Loucy (cell line): ENCODE measurements at regions not wholly inside any gene's neighbourhood (a gene's known extent, or its start where the extent isn't known, plus 50 kb on each side); places are given as distances from the start of the nearest gene placed in this dataset.

Source experiments
- H2AFZ ChIP-seq: fragments of 200-600 bp; sonication (generic); 2 replicates; pipeline ENCODE4 v1.6.0; 2016; ENCODE audit warnings: antibody characterized with exemption, mild to moderate bottlenecking, low read length, moderate library complexity
- H3F3A ChIP-seq: fragments of 200-600 bp; 2 replicates; pipeline ENCODE4 v1.6.0; 2016; ENCODE audit warnings: antibody characterized with exemption, low read depth, mild to moderate bottlenecking
- H3K27me3 ChIP-seq: fragments of 200-600 bp; sonication (generic); 2 replicates; pipeline ENCODE4 v1.6.1; 2014; ENCODE audit warnings: low read length, mild to moderate bottlenecking; ENCODE audit not compliant: insufficient read depth, poor library complexity, severe bottlenecking
- H3K36me3 ChIP-seq: fragments of 200-600 bp; sonication (generic); 2 replicates; pipeline ENCODE4 v1.6.1; 2016; ENCODE audit warnings: low read length; ENCODE audit not compliant: insufficient read depth
- H3K4me1 ChIP-seq: fragments of 200-600 bp; sonication (generic); 2 replicates; pipeline ENCODE4 v1.5.1; 2014; ENCODE audit warnings: low read length, mild to moderate bottlenecking; ENCODE audit not compliant: insufficient read depth, poor library complexity, severe bottlenecking
- H3K4me2 ChIP-seq: fragments of 200-600 bp; sonication (generic); 2 replicates; pipeline ENCODE4 v1.6.0; 2014; ENCODE audit warnings: antibody characterized with exemption, low read length, low read depth, mild to moderate bottlenecking; ENCODE audit not compliant: poor library complexity, severe bottlenecking
- H3K4me3 ChIP-seq: fragments of 200-600 bp; sonication (generic); 2 replicates; pipeline ENCODE4 v1.5.1; 2014; ENCODE audit warnings: low read length, mild to moderate bottlenecking, mixed read lengths; ENCODE audit not compliant: poor library complexity, severe bottlenecking
- H3K79me2 ChIP-seq: fragments of 200-600 bp; sonication (generic); 2 replicates; pipeline ENCODE4 v1.6.1; 2014; ENCODE audit warnings: low read length; ENCODE audit not compliant: insufficient read depth
- H3K9ac ChIP-seq: fragments of 200-600 bp; sonication (generic); 2 replicates; pipeline ENCODE4 v1.6.0; 2014; ENCODE audit warnings: mild to moderate bottlenecking, low read depth, low read length, moderate library complexity; ENCODE audit not compliant: poor library complexity, severe bottlenecking
- H3K9me2 ChIP-seq: fragments of 200-600 bp; sonication (generic); replicated peaks from 2 replicates; pipeline ENCODE4 v1.6.1; 2016; ENCODE audit warnings: low read depth, low read length, mixed read lengths
- H3K9me3 ChIP-seq: fragments of 200-600 bp; sonication (generic); 2 replicates; pipeline ENCODE4 v1.6.1; 2014; ENCODE audit warnings: mild to moderate bottlenecking, antibody characterized with exemption, low read length, low read depth; ENCODE audit not compliant: insufficient read depth
- H4K20me1 ChIP-seq: fragments of 200-600 bp; sonication (generic); 2 replicates; pipeline ENCODE4 v1.6.0; 2014; ENCODE audit warnings: antibody characterized with exemption, low read length, mild to moderate bottlenecking; ENCODE audit not compliant: insufficient read depth, poor library complexity, severe bottlenecking
- EZH2phosphoT487 ChIP-seq: fragments of 200-600 bp; IDR thresholded peaks from 2 replicates; pipeline ENCODE4 v1.6.1; 2018; ENCODE audit warnings: antibody characterized with exemption, mild to moderate bottlenecking, moderate library complexity, borderline replicate concordance
- TF ChIP-seq, protein P1 (sequence below): fragments of 200-600 bp; sonication (generic); conservative IDR thresholded peaks from 2 replicates; pipeline ENCODE4 v1.5.1; 2014; ENCODE audit warnings: mild to moderate bottlenecking, antibody characterized with exemption, low read length

DNA sequence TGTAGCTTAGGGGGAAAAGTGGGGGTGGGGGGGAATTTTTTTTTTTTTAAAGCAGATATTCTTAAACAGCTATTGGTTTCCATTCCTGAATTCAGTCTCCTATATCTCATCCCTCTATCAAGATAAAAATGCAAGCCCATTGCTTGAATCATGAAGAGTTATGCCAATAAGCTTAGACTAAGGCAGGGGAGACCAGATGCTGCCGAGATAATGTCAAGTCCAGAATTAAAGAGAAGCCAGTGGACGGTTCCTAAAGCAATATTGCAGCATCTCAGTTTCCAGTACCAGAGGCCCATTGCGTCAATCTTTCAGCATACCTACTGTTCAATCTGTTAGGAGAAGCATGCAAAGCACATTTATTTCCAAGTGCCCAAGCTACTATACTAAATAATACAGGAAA, 309.4 kb downstream of the BARHL2 start:
- no peaks in the 10 kb centered on the region for H3K79me2 ChIP-seq
- no peaks in the 10 kb centered on the region for H3K36me3 ChIP-seq
- H3K9me2 ChIP-seq: no peaks in the 10 kb centered on the region
- H3K4me2 ChIP-seq: no peak overlapping the region
- no peak for TF ChIP-seq EZH2phosphoT487
- TF ChIP-seq, protein P1, sequence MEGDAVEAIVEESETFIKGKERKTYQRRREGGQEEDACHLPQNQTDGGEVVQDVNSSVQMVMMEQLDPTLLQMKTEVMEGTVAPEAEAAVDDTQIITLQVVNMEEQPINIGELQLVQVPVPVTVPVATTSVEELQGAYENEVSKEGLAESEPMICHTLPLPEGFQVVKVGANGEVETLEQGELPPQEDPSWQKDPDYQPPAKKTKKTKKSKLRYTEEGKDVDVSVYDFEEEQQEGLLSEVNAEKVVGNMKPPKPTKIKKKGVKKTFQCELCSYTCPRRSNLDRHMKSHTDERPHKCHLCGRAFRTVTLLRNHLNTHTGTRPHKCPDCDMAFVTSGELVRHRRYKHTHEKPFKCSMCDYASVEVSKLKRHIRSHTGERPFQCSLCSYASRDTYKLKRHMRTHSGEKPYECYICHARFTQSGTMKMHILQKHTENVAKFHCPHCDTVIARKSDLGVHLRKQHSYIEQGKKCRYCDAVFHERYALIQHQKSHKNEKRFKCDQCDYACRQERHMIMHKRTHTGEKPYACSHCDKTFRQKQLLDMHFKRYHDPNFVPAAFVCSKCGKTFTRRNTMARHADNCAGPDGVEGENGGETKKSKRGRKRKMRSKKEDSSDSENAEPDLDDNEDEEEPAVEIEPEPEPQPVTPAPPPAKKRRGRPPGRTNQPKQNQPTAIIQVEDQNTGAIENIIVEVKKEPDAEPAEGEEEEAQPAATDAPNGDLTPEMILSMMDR: no peak
- no peak overlapping the region for H3K4me3 ChIP-seq
- no peak overlapping the region for H3K9ac ChIP-seq
- no peaks in the 10 kb centered on the region for H3K27me3 ChIP-seq
- no peaks in the 10 kb centered on the region for H3K4me1 ChIP-seq
- H4K20me1 ChIP-seq: no peaks in the 10 kb centered on the region
- no peaks in the 10 kb centered on the region for H3F3A ChIP-seq
- no peaks in the 10 kb centered on the region for H3K9me3 ChIP-seq
- H2AFZ ChIP-seq: no peak overlapping the region

DNA sequence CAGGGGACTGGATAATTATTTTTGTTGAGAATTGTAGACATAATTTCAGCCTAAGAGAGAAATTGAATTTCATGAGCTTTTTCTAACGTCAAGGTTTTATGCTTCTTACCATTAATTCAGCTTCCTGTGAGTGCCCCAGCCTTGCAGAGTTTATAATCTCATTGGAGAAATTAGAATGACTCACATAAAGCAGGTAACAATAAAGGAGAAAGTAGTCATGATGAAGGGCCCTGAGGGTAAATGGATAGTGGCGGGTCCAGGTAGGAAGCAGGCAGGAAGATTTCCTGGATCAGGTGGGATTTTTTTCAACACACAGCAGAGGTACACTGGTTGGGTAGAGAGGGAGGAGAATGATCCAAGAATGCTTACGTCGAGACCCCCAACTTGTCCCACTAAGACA, 311.4 kb downstream of the BARHL2 start:
- H2AFZ ChIP-seq: no peak overlapping the region
- H3K4me1 ChIP-seq: no peaks in the 10 kb centered on the region
- no peaks in the 10 kb centered on the region for H4K20me1 ChIP-seq
- no peak for TF ChIP-seq EZH2phosphoT487
- TF ChIP-seq, protein P1: no peak
- no peaks in the 10 kb centered on the region for H3K27me3 ChIP-seq
- H3K9me2 ChIP-seq: no peaks in the 10 kb centered on the region
- no peak overlapping the region for H3K9ac ChIP-seq
- H3K9me3 ChIP-seq: no peaks in the 10 kb centered on the region
- H3F3A ChIP-seq: no peaks in the 10 kb centered on the region
- no peak overlapping the region for H3K4me2 ChIP-seq
- no peaks in the 10 kb centered on the region for H3K79me2 ChIP-seq
- no peaks in the 10 kb centered on the region for H3K36me3 ChIP-seq
- H3K4me3 ChIP-seq: no peak overlapping the region

DNA sequence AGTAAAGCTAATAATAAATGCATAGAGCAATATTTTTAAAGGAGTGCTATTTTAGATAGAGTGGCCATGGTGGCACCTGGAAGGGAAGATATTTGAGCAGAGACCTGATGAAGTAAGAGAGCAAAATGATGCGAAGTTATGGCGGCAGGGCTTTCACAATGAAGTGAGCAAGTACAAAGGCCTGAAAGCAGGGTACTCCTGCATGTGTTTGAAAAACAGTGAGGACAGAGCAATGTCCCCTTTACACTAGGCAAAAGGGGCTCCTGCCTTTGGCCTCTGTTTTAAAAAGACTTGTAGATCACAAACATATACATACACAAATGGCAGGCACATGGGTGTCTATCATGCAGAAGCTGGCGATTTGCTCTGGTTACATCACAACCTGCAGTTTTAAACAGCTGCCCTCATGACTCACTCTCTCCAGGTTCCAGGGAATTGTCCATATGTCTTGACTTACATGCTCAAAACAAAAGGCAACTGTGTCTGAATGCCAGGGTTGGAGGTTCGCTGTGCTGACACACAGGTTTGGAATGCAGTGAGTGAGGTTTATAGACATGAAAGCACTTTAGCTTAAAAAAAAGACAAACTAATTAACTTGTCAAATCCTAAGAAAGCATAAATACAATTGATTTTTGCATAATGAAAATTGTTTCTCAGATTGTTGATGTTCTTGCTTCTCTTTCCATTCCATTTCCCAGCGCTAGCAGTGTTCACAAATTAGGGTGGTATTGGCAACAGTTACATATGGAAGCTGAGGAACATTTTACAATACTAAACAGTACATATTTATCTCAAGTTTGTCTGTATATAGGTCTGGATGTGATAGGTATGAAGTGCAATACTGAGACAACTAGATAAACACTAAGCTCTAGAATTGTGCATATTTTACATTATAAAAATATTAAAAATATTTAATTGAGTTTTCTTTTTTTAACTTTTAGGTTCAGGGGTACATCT, 313.9 kb downstream of the BARHL2 start:
- no peaks in the 10 kb centered on the region for H3K9me2 ChIP-seq
- no peak overlapping the region for H3K4me3 ChIP-seq
- no peak overlapping the region for H2AFZ ChIP-seq
- H3K4me2 ChIP-seq: no peak overlapping the region
- H3K4me1 ChIP-seq: no peaks in the 10 kb centered on the region
- H3K27me3 ChIP-seq: no peaks in the 10 kb centered on the region
- H3K9me3 ChIP-seq: no peaks in the 10 kb centered on the region
- no peaks in the 10 kb centered on the region for H3K79me2 ChIP-seq
- no peaks in the 10 kb centered on the region for H3F3A ChIP-seq
- no peaks in the 10 kb centered on the region for H3K36me3 ChIP-seq
- no peak overlapping the region for H3K9ac ChIP-seq
- TF ChIP-seq, protein P1: no peak
- no peak for TF ChIP-seq EZH2phosphoT487
- no peaks in the 10 kb centered on the region for H4K20me1 ChIP-seq
